ENCODE measurements at regions not wholly inside any gene's neighbourhood (a gene's known extent, or its start where the extent isn't known, plus 50 kb on each side); places are given as distances from the start of the nearest gene placed in this dataset.

- Histone ChIP-seq H3K4me1 (ENCODE audit: control insufficient read depth in 4 of 4, insufficient read depth in 4 of 4, low read length in 3 of 4) (no peaks in the 10 kb centered on the region), H3K27me3 (ENCODE audit: control insufficient read depth in 4 of 4, insufficient read depth in 4 of 4, low read length in 3 of 4) (no peaks in the 10 kb centered on the region), H3K9ac (ENCODE audit: low read depth in 1 of 2, low read length in 2 of 2) (no peak overlapping the region), H3K36me3 (ENCODE audit: control insufficient read depth in 4 of 4, insufficient read depth in 3 of 4, low read depth in 1 of 4, low read length in 3 of 4) (no peaks in the 10 kb centered on the region), H3K4me3 (ENCODE audit: low read depth in 1 of 3, low read length in 3 of 3) (no peak overlapping the region), H3K9me3 (ENCODE audit: control insufficient read depth in 4 of 4, low read length in 3 of 4) (no peaks in the 10 kb centered on the region), H3K27ac (ENCODE audit: low read depth in 1 of 2, low read length in 2 of 2) (no peak overlapping the region)
- no peak for TF ChIP-seq HNF4G (IDR thresholded peaks at IDR 0.05)
- DNase-seq (ENCODE audit: low spot score), result no peak
- WGBS, result 72% methylated on average over 2 of the region's 2 CpGs
These were observed 55.8 kb upstream of the RMDN2 start for GRCh38 chr2:37869304-37869703.

DNA sequence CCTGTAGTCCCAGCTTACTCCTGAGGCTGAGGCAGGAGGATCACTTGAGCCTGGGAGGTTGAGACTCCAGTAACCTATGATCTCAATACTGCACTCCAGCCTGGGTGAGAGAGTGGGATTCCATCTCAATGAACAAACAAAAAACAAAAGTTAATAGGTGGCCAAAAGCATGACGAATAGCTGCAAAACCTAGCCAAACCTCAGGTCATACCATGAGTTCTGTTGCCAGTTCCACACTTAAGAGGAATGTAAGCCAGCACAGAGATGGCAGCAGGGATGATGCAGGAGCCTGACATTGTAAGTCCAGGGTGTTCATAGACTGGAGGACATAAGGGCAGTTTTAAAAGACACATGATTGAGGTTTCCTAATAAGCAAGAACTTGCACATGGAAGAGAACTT, 55.3 kb upstream of the RMDN2 start:
- DNase-seq (ENCODE audit: low spot score), result no peak
- H3K4me1 ChIP-seq (ENCODE audit: control insufficient read depth in 4 of 4, insufficient read depth in 4 of 4, low read length in 3 of 4), result no peaks in the 10 kb centered on the region
- H3K36me3 ChIP-seq (ENCODE audit: control insufficient read depth in 4 of 4, insufficient read depth in 3 of 4, low read depth in 1 of 4, low read length in 3 of 4), result no peaks in the 10 kb centered on the region
- H3K9ac ChIP-seq (ENCODE audit: low read depth in 1 of 2, low read length in 2 of 2), result no peak overlapping the region
- no peaks in the 10 kb centered on the region for H3K27me3 ChIP-seq (ENCODE audit: control insufficient read depth in 4 of 4, insufficient read depth in 4 of 4, low read length in 3 of 4)
- 81% methylated on average over 1 of the region's 1 CpG for WGBS
- no peak overlapping the region for H3K27ac ChIP-seq (ENCODE audit: low read depth in 1 of 2, low read length in 2 of 2)
- H3K4me3 ChIP-seq (ENCODE audit: low read depth in 1 of 3, low read length in 3 of 3), result no peak overlapping the region
- TF ChIP-seq SP1 (IDR thresholded peaks at IDR 0.05), result no peak
- TF ChIP-seq TAF1 (conservative IDR thresholded peaks at IDR 0.05), result no peak
- TF ChIP-seq GABPA (IDR thresholded peaks at IDR 0.05 in 1 of 2, conservative IDR thresholded peaks at IDR 0.05 in 1 of 2), result no peak
- no peak for TF ChIP-seq FOXA1 (IDR thresholded peaks at IDR 0.05)
- TF ChIP-seq YY1 (IDR thresholded peaks at IDR 0.05), result no peak
- TF ChIP-seq, protein P1, sequence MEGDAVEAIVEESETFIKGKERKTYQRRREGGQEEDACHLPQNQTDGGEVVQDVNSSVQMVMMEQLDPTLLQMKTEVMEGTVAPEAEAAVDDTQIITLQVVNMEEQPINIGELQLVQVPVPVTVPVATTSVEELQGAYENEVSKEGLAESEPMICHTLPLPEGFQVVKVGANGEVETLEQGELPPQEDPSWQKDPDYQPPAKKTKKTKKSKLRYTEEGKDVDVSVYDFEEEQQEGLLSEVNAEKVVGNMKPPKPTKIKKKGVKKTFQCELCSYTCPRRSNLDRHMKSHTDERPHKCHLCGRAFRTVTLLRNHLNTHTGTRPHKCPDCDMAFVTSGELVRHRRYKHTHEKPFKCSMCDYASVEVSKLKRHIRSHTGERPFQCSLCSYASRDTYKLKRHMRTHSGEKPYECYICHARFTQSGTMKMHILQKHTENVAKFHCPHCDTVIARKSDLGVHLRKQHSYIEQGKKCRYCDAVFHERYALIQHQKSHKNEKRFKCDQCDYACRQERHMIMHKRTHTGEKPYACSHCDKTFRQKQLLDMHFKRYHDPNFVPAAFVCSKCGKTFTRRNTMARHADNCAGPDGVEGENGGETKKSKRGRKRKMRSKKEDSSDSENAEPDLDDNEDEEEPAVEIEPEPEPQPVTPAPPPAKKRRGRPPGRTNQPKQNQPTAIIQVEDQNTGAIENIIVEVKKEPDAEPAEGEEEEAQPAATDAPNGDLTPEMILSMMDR (IDR thresholded peaks at IDR 0.05; ENCODE audit: low read depth, low read length, missing input control), result no peak
- TF ChIP-seq HNF4G (IDR thresholded peaks at IDR 0.05), result no peak
- TF ChIP-seq JUND (IDR thresholded peaks at IDR 0.05), result no peak
- no peak for TF ChIP-seq REST (IDR thresholded peaks at IDR 0.05)
- no peak for TF ChIP-seq NR2F2 (IDR thresholded peaks at IDR 0.05)
- no peak for TF ChIP-seq ZBTB33 (IDR thresholded peaks at IDR 0.05)
- TF ChIP-seq EGR1 (IDR thresholded peaks at IDR 0.05; ENCODE audit: low read depth in 2 of 2), result no peak
- no peak for TF ChIP-seq RAD21 (IDR thresholded peaks at IDR 0.05)
- TF ChIP-seq, protein P2, sequence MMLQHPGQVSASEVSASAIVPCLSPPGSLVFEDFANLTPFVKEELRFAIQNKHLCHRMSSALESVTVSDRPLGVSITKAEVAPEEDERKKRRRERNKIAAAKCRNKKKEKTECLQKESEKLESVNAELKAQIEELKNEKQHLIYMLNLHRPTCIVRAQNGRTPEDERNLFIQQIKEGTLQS (IDR thresholded peaks at IDR 0.05), result no peak
- H3K9me3 ChIP-seq (ENCODE audit: control insufficient read depth in 4 of 4, low read length in 3 of 4), result no peaks in the 10 kb centered on the region
